A549 (cell line): ENCODE measurements at regions not wholly inside any gene's neighbourhood (a gene's known extent, or its start where the extent isn't known, plus 50 kb on each side); places are given as distances from the start of the nearest gene placed in this dataset.

Experiments
- CEBPB ChIP-seq, 2 experiments: fragments of >200 bp in 1 of 2; sonication (Bioruptor Twin) in 1 of 2; formaldehyde crosslinking in 1 of 2; IDR thresholded peaks; 2 replicates each; pipeline ENCODE4 v1.6.1; 2012 to 2016
- CTCF ChIP-seq: fragments of >200 bp; sonication (Bioruptor Twin); formaldehyde crosslinking; IDR thresholded peaks from 3 replicates; pipeline ENCODE4 v1.5.1; 2016
- EP300 ChIP-seq, 2 experiments: fragments of >200 bp; sonication (Bioruptor Twin); formaldehyde crosslinking; IDR thresholded peaks; 2 replicates in 1 of 2; 3 replicates in 1 of 2; pipeline ENCODE4 v1.6.1; 2016 to 2017
- GATA3 ChIP-seq: IDR thresholded peaks from 2 replicates; pipeline ENCODE4 v1.6.1; 2012; ENCODE audit warnings: borderline replicate concordance
- HDAC2 ChIP-seq: fragments of 200-600 bp; sonication (generic); IDR thresholded peaks from 2 replicates; pipeline ENCODE4 v1.6.1; 2016
- HMGXB4 ChIP-seq: fragments of 250-450 bp; sonication (Bioruptor Pico); IDR thresholded peaks from 2 replicates; pipeline ENCODE4 v1.5.0; 2021; ENCODE audit warnings: mild to moderate bottlenecking, moderate library complexity, borderline replicate concordance
- JUNB ChIP-seq: fragments of >200 bp; sonication (Bioruptor Twin); formaldehyde crosslinking; IDR thresholded peaks from 2 replicates; pipeline ENCODE4 v1.6.1; 2016
- PBX3 ChIP-seq: IDR thresholded peaks from 2 replicates; pipeline ENCODE4 v1.6.1; 2012
- POLR2A ChIP-seq: IDR thresholded peaks from 2 replicates; pipeline ENCODE4 v1.6.1; 2012; ENCODE audit warnings: mild to moderate bottlenecking, low read length
- RAD21 ChIP-seq, 2 experiments: fragments of >200 bp in 1 of 2; sonication (Bioruptor Twin) in 1 of 2; formaldehyde crosslinking in 1 of 2; IDR thresholded peaks in 1 of 2; conservative IDR thresholded peaks in 1 of 2; 2 replicates in 1 of 2; 3 replicates in 1 of 2; pipeline ENCODE4 v1.6.1; 2012 to 2018; ENCODE audit warnings: inconsistent platforms in 1 of 2
- RNF2 ChIP-seq: fragments of 200-600 bp; sonication (generic); IDR thresholded peaks from 2 replicates; pipeline ENCODE4 v1.6.1; 2016; ENCODE audit warnings: low read depth, mild to moderate bottlenecking, antibody characterized with exemption, moderate library complexity, borderline replicate concordance
- USF2 ChIP-seq: fragments of 450-650 bp; IDR thresholded peaks from 2 replicates; pipeline ENCODE4 v1.6.1; 2014; ENCODE audit warnings: antibody characterized with exemption

- TF ChIP-seq RNF2 = no peak
- TF ChIP-seq RAD21 (conservative IDR thresholded peaks at IDR 0.05 in 1 of 2, IDR thresholded peaks at IDR 0.05 in 1 of 2) = no peak
- TF ChIP-seq CTCF = no peak
- no peak for TF ChIP-seq USF2
- no peak for TF ChIP-seq EP300 (IDR thresholded peaks at IDR 0.05)
- no peak for TF ChIP-seq POLR2A
- no peak for TF ChIP-seq GATA3
- TF ChIP-seq JUNB = no peak
- no peak for TF ChIP-seq PBX3
- no peak for TF ChIP-seq CEBPB (IDR thresholded peaks at IDR 0.05)
- TF ChIP-seq HDAC2 = no peak
- no peak for TF ChIP-seq HMGXB4 (CRISPR knock-in tag)
Measured at GRCh38 chr15:97096303-97096835, 765.9 kb downstream of the NR2F2 start.
